Suppressor macrophage treated with lipopolysaccharide for 4 hours (primary cell): ENCODE measurements at regions not wholly inside any gene's neighbourhood (a gene's known extent, or its start where the extent isn't known, plus 50 kb on each side); places are given as distances from the start of the nearest gene placed in this dataset.

ENCODE experiments used
- DNase-seq: peaks from one replicate; pipeline ENCODE4 v3.0.0-alpha.2; 2020

- DNase-seq, result no peak
These were observed 58.3 kb upstream of the SPATA31E1 start for GRCh38 chr9:87824216-87824875.

GRCh38 chr9:87824886-87825285, 57.8 kb upstream of the SPATA31E1 start:
- DNase-seq, result no peak

- DNase-seq, result no peak
These were observed 56.3 kb upstream of the SPATA31E1 start for GRCh38 chr9:87826331-87826730.

GRCh38 chr9:87827341-87827740, 55.3 kb upstream of the SPATA31E1 start:
- DNase-seq, result no peak

- DNase-seq, result no peak
These were observed 52.9 kb upstream of the SPATA31E1 start for GRCh38 chr9:87829756-87830155.

GRCh38 chr9:87830446-87830845, 52.2 kb upstream of the SPATA31E1 start:
- DNase-seq, result no peak

GRCh38 chr9:87831159-87831558, 51.5 kb upstream of the SPATA31E1 start:
- no peak for DNase-seq
